ENCODE measurements at regions not wholly inside any gene's neighbourhood (a gene's known extent, or its start where the extent isn't known, plus 50 kb on each side); places are given as distances from the start of the nearest gene placed in this dataset.

DNA sequence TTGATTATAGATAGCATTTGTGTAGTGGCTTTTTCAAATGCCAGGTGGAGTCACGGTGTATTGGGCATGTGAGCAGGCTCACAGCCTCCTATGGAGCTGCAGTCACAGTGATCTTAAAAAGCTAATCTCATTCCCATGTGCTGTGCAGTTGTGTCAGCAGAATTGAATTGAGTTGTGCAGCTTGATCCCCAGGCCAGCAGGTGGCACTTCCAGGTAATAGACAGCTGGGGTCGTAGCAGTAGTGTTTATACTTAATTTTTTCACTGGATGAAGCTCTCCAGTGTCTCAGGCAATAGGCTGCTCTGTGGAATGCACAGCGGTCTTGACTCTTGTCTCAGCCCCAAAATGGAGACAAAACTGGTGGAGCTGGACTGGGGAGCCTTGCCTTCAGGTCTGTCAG, 1028.1 kb downstream of the SH3BGRL start:
- Histone ChIP-seq H3K27me3 (peaks cover 0 to 9% of the 10 kb centered on the region in 2 donors), H3K4me1 (no peaks in the 10 kb centered on the region), H3K9me3 (peaks cover 0 to 24% of the 10 kb centered on the region in 2 donors), H3K27ac (no peak overlapping the region), H3K4me3 (no peak overlapping the region), H3K36me3 (no peaks in the 10 kb centered on the region)
- DNase-seq (ENCODE audit: low spot score in 2 of 2) = no peak
- intact Hi-C loops (cut with DNase I; ENCODE audit: low total_unique reads) = no loop called here
- TF ChIP-seq, protein P1, sequence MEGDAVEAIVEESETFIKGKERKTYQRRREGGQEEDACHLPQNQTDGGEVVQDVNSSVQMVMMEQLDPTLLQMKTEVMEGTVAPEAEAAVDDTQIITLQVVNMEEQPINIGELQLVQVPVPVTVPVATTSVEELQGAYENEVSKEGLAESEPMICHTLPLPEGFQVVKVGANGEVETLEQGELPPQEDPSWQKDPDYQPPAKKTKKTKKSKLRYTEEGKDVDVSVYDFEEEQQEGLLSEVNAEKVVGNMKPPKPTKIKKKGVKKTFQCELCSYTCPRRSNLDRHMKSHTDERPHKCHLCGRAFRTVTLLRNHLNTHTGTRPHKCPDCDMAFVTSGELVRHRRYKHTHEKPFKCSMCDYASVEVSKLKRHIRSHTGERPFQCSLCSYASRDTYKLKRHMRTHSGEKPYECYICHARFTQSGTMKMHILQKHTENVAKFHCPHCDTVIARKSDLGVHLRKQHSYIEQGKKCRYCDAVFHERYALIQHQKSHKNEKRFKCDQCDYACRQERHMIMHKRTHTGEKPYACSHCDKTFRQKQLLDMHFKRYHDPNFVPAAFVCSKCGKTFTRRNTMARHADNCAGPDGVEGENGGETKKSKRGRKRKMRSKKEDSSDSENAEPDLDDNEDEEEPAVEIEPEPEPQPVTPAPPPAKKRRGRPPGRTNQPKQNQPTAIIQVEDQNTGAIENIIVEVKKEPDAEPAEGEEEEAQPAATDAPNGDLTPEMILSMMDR (IDR thresholded peaks at IDR 0.05) = no peak
- TF ChIP-seq POLR2AphosphoS5 (IDR thresholded peaks at IDR 0.05) (no peak), POLR2A (IDR thresholded peaks at IDR 0.05) (no peak)

GRCh38 chrX:82232679-82233078, 1030.8 kb downstream of the SH3BGRL start:
- H3K9me3 ChIP-seq = peaks cover 8 to 36% of the 10 kb centered on the region in 2 donors
- no peaks in the 10 kb centered on the region for H3K4me1 ChIP-seq
- H3K27me3 ChIP-seq = peaks cover 0 to 4% of the 10 kb centered on the region in 2 donors
- intact Hi-C loops (cut with DNase I; ENCODE audit: low total_unique reads) = no loop called here
- TF ChIP-seq POLR2AphosphoS5 (IDR thresholded peaks at IDR 0.05) = no peak
- TF ChIP-seq, protein P1 (IDR thresholded peaks at IDR 0.05) = no peak
- no peak for TF ChIP-seq POLR2A (IDR thresholded peaks at IDR 0.05)
- DNase-seq (ENCODE audit: low spot score in 2 of 2) = no peak
- H3K36me3 ChIP-seq = no peaks in the 10 kb centered on the region
- no peak overlapping the region for H3K27ac ChIP-seq
- H3K4me3 ChIP-seq = no peak overlapping the region

GRCh38 chrX:82237328-82237727, 1035.4 kb downstream of the SH3BGRL start:
- TF ChIP-seq POLR2A (IDR thresholded peaks at IDR 0.05) (no peak), POLR2AphosphoS5 (IDR thresholded peaks at IDR 0.05) (no peak)
- TF ChIP-seq, protein P1 (IDR thresholded peaks at IDR 0.05) = no peak
- DNase-seq (ENCODE audit: low spot score in 2 of 2) = no peak
- Histone ChIP-seq H3K36me3 (no peaks in the 10 kb centered on the region), H3K27me3 (peaks cover 0 to 9% of the 10 kb centered on the region in 2 donors), H3K9me3 (peaks cover 22 to 37% of the 10 kb centered on the region in 2 donors), H3K4me3 (no peak overlapping the region), H3K4me1 (no peaks in the 10 kb centered on the region), H3K27ac (no peak overlapping the region)
- intact Hi-C loops (cut with DNase I; ENCODE audit: low total_unique reads) = no loop called here
